LNCaP clone FGC (cell line): ENCODE measurements at regions not wholly inside any gene's neighbourhood (a gene's known extent, or its start where the extent isn't known, plus 50 kb on each side); places are given as distances from the start of the nearest gene placed in this dataset.

Experiments
- DNase-seq: peaks from one replicate; pipeline ENCODE4 v3.0.0-alpha.2; 2011; ENCODE audit warnings: low read depth
- H3K4me3 ChIP-seq: 2 replicates; pipeline ENCODE4 v1.5.1; 2011; ENCODE audit warnings: mild to moderate bottlenecking, low read depth, low read length, control low read depth
- TF ChIP-seq, protein P1 (sequence below): IDR thresholded peaks from 2 replicates; pipeline ENCODE4 v1.5.1; 2012; ENCODE audit warnings: mild to moderate bottlenecking; ENCODE audit not compliant: control insufficient read depth, insufficient read depth; ENCODE audit errors: extremely low read depth

GRCh38 chr3:101172516-101172915, 147.9 kb downstream of the IMPG2 start:
- TF ChIP-seq, protein P1, sequence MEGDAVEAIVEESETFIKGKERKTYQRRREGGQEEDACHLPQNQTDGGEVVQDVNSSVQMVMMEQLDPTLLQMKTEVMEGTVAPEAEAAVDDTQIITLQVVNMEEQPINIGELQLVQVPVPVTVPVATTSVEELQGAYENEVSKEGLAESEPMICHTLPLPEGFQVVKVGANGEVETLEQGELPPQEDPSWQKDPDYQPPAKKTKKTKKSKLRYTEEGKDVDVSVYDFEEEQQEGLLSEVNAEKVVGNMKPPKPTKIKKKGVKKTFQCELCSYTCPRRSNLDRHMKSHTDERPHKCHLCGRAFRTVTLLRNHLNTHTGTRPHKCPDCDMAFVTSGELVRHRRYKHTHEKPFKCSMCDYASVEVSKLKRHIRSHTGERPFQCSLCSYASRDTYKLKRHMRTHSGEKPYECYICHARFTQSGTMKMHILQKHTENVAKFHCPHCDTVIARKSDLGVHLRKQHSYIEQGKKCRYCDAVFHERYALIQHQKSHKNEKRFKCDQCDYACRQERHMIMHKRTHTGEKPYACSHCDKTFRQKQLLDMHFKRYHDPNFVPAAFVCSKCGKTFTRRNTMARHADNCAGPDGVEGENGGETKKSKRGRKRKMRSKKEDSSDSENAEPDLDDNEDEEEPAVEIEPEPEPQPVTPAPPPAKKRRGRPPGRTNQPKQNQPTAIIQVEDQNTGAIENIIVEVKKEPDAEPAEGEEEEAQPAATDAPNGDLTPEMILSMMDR: no peak
- H3K4me3 ChIP-seq: no peak overlapping the region
- no peak for DNase-seq

- TF ChIP-seq, protein P1: no peak
- no peak for DNase-seq
- no peak overlapping the region for H3K4me3 ChIP-seq
Measured at GRCh38 chr3:101171681-101172191, 148.6 kb downstream of the IMPG2 start.

DNA sequence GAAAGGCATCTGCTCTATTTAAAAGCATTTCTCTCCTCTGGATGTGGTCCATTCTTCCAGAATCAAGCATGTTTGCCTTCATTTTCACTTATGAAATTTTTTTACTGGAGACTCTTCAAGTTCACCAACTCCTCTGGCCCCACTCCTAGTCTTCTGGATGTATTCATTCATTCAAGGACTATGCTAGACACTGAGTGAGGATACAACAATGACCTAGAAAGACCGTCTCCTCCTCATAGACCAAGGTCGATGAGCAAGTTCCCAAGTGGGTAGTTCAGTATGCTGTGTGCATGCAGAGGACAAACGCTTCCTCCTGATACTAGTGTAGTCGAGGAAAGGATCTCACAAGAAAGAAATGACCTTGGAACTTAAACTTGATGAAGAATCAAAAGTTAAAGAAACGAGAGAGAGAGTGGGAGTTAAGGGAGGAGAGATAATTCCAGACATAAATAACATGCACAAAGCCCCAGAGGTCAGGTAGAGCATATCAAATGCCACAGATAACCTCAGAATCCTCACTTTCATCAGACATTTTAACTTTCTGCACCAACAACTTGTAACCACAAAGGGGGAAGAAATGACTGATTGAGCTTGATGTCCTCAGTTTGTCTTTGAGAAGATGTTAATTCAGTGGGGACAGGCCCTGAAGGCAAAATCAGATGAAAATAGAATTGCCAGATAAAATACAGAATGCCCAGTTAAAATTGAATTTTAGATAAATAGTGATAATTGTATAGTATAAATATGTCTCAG, 149.4 kb downstream of the IMPG2 start:
- H3K4me3 ChIP-seq: no peak overlapping the region
- TF ChIP-seq, protein P1: no peak
- no peak for DNase-seq

- TF ChIP-seq, protein P1: no peak
- H3K4me3 ChIP-seq: no peak overlapping the region
- DNase-seq: no peak
Measured at GRCh38 chr3:101170062-101170771, 150.2 kb downstream of the IMPG2 start.

DNA sequence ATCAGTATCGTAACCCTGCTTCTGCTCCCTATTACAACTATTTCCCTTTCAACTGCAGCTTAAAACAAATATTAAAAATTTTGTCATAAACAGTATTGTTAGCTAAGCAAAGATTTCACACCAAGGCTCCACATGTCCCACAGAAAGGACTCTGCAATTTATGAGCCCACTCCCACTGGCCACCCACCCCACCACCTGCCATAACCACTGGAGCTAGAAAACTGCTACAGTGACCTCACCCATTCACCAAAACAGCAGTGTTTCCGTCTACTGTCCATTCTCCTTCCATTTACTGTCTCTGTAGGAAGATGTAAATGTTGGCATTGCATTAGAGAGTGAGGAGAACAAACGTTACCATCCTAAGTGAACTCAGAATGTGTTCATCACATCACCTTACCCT, 150.9 kb downstream of the IMPG2 start:
- no peak for DNase-seq
- no peak overlapping the region for H3K4me3 ChIP-seq
- TF ChIP-seq, protein P1: no peak

GRCh38 chr3:101167376-101167775, 153.0 kb downstream of the IMPG2 start:
- DNase-seq: no peak
- TF ChIP-seq, protein P1: no peak
- no peak overlapping the region for H3K4me3 ChIP-seq
